ENCODE measurements at regions not wholly inside any gene's neighbourhood (a gene's known extent, or its start where the extent isn't known, plus 50 kb on each side); places are given as distances from the start of the nearest gene placed in this dataset.

GRCh38 chr9:13737885-13738284 is 458.4 kb upstream of the MPDZ start:
- TF ChIP-seq ZNF780A (CRISPR knock-in tag; IDR thresholded peaks at IDR 0.05) = no peak
- TF ChIP-seq ZNF562 (CRISPR knock-in tag; IDR thresholded peaks at IDR 0.05; ENCODE audit: borderline replicate concordance) = no peak
- no peak for TF ChIP-seq SMYD3 (CRISPR knock-in tag; IDR thresholded peaks at IDR 0.05)
- TF ChIP-seq ELF1 (CRISPR knock-in tag; IDR thresholded peaks at IDR 0.05) = no peak
- TF ChIP-seq NR1H2 (CRISPR knock-in tag; IDR thresholded peaks at IDR 0.05; ENCODE audit: borderline replicate concordance, low read depth) = no peak
- TF ChIP-seq POLR2A (IDR thresholded peaks at IDR 0.05; ENCODE audit: insufficient read depth in 1 of 2, low read depth in 2 of 2, low read length in 2 of 2) = no peak
- TF ChIP-seq ZKSCAN1 (IDR thresholded peaks at IDR 0.05; ENCODE audit: low read length) = no peak
- no peak for TF ChIP-seq LRRFIP1 (CRISPR knock-in tag; conservative IDR thresholded peaks at IDR 0.05)
- no peak for TF ChIP-seq CTCF (CRISPR knock-in tag; IDR thresholded peaks at IDR 0.05)
- TF ChIP-seq EZH2 (conservative IDR thresholded peaks at IDR 0.05; ENCODE audit: low read depth, low read length) = no peak
- TF ChIP-seq POLR2AphosphoS5 (IDR thresholded peaks at IDR 0.05; ENCODE audit: low read depth, low read length) = no peak
- no peak for TF ChIP-seq USF2 (IDR thresholded peaks at IDR 0.05; ENCODE audit: low read depth, low read length)
- TF ChIP-seq USF2 (CRISPR knock-in tag; IDR thresholded peaks at IDR 0.05; ENCODE audit: borderline replicate concordance) = no peak
